ENCODE measurements at regions not wholly inside any gene's neighbourhood (a gene's known extent, or its start where the extent isn't known, plus 50 kb on each side); places are given as distances from the start of the nearest gene placed in this dataset.

DNA sequence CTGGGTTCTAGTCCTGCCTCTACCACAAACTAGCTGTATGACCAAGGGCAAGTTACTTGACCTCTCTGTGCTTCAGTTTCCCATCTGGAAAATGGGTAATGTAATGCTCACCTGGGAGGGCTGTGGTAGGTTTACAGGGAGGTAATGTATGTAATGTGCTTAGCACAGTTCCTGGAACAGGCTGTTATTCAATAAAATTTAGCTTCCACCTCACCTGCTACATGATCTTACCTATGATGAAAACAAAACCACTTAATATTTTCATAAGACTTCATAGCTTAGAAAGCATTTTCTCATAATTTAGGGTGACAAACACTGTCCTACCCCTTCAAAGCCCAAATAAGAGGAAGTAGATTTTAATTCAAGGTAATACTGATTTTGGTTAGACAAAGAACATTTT, 530.6 kb downstream of the FUT8 start:
- DNase-seq (no peak), ATAC-seq (ENCODE audit: poor library complexity) (no peak)
- intact Hi-C loops (cut with DNase I): no loop called here

DNA sequence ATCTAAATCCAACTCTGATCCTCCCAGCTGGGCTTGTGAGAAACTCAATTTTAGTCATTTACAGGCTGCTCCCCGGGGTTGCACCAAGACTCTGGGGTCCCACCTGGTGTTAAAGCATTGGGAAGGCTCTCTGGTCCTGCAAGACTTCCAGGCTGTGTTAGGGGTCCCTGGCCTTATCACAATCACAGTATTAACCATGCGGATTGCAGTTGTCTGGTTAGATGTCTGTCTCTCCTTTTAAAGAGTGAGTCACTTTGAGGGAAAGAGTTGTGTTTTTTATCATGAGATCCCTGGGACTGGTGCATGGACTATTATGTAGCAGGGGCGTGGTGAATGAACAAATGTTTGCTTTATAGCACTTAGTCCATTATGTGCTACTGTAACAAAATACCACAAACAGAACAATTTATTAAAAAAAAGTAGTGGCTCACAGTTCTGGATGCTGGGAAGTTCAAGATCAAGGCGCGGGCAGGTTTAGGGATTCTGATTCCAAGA, 531.4 kb downstream of the FUT8 start:
- DNase-seq: no peak
- ATAC-seq (ENCODE audit: poor library complexity): no peak
- intact Hi-C loops (cut with DNase I): no loop called here

DNA sequence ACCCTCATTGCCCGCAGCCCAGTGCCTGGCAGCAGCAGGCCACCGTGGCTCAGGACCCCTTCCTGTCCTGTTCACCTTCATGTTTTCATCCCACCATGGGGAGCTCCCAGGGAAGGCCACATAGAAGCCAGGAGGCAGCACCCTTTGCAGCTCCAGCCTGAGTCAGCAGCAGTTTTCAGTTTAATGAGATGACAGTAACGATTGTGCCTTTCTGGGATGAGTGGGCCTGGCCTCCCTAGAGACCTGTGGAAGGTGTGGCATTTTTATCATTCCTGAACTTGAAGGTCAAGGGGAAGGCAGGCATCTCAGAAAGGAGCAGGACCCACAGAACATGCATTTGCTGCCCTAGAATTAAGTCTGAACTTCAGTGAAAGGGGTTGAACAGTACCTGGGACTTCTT, 532.8 kb downstream of the FUT8 start:
- no peak for DNase-seq
- intact Hi-C loops (cut with DNase I): no loop called here
- ATAC-seq (ENCODE audit: poor library complexity): no peak

DNA sequence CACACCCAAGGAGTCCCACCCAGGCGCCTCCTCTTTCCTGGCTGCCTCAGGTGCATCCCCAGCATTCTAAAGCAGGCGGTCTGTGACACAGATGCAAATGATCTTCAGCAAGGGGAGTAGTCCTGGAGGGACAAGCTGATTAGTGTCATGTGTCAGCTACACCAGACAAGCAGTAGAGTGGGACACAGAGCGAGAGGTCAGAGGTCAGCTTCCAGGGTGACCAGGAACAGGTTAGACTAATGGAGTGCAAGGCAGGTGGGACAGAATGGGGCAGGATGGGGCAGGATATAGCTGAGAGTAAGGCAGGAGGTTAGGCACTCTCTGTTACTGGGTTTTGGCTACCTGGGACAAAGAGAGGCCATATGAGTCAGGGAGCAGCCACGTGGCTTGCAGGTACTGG, 534.0 kb downstream of the FUT8 start:
- intact Hi-C loops (cut with DNase I): no loop called here
- no peak for ATAC-seq (ENCODE audit: poor library complexity)

DNA sequence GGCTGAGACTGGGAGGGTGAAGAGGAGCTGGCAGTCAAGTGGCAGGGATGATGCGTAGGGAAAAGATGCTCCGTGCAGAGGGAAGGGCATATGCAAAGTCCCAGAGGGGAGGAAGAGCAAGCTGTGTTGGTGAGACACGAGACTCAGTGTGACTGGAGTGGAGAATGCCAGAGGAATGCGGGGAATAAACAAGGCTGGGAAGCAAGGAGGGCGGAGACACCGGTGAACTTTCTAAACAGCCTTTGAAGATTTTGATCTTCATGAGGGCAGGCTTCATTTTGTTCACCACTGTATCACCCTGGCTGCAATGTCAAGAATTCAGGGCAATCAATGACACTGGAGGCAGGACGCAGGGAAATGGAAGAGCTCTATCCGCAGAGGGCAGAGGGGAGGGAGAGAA, 535.8 kb downstream of the FUT8 start:
- ATAC-seq (ENCODE audit: poor library complexity) (no peak), DNase-seq (no peak)
- intact Hi-C loops (cut with DNase I): no loop called here

More for the DNA sequence above, 534.0 kb downstream of the FUT8 start:
- DNase-seq: no peak

DNA sequence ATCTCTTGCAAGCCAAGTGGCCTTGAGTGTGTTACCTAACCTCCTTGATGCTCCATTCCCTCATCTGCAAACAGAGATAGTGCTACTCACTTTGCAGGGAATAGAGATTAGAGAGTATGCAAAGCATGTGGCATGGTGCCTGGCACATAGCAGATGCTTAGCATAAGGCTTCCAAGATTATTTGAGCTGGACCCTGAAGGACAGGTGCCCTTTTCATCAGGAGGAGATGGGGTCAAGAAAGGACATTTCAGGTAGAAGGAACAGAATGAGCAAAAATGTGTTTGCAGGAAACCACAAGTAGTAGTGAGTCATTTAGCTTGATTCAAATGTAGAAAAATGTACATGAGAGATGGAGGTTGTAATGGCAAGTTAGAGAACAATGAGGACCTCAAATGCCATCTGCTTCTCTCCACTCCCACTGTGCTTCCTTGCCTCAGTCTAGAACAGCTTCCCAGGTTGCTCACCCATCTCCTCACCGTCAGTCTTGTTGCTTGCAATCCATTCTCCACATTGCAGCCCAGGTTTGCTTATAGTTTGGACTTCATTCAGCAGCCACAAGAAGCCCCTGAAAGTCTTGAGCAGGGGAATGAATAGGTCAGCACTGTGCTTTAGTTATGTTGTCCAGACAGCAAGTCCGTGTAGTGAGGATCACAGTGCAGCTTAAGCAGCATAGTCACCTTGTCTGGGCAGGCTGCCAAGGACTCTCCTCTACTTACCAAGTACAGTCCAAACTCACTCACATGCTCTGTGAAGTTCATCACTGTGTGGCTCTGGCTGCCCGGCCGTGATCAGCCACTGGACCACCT, 536.3 kb upstream of the CCDC196 start:
- peak; percentile 61 for DNase-seq
- intact Hi-C loops (cut with DNase I): loop anchor here (10.0 kb wide), 2 partner anchors 535 to 785 kb away; partner anchors contain the start of gene FUT8
- ATAC-seq (ENCODE audit: poor library complexity): peak; percentile 79

DNA sequence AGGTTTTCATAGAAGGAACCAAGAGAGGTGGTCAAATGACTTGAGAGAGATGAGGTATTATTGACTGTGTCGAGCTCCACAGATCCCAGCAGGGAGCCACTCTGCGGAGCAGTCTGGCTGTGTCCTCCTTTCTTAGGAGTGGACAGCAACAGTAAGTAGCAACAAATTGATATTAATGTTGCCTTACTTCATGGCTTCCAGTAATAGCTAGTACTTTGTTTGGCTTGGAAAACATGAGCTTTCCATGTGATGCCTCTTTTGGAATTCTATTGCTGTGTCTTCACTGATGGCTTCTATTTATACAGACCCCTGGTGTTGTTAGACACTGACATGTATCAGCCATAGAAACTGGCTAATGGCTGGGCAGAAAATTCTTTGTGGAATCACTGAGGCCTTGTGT, 531.2 kb upstream of the CCDC196 start:
- ATAC-seq (ENCODE audit: poor library complexity) (no peak), DNase-seq (no peak)
- intact Hi-C loops (cut with DNase I): loop anchor here (10.0 kb wide), 2 partner anchors 540 to 790 kb away; partner anchors contain the start of gene FUT8

DNA sequence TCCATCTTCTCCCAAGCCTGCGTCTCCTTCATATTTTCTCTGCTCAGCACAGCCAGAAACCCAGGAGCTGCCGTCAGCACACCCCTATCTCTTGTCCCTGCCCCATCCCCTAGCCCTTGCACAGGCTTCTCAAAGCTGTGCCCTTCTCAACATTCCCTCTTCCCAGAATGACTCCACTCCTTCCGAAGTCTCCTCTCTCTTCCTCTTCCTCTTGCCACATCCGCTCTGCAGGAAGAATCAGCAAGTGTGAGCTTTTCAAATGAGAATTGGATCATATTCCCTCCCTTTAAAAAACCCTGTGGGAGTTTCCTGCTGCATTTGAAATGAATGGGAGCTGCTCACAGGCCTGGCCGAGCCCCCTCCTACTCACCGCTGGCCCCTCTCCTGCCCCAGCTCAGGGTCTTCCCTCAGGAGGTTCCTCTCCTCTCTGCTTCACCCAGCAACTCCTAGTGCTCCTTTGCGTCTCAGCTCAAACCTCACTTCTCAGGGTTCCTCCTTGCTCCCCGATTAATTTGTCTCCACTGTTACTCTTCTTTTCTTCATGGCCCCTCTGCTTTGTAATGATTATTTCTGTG, 528.5 kb upstream of the CCDC196 start:
- intact Hi-C loops (cut with DNase I): loop anchor here (10.0 kb wide), 2 partner anchors 543 to 793 kb away; partner anchors contain the start of gene FUT8
- no peak for ATAC-seq (ENCODE audit: poor library complexity)
- no peak for DNase-seq

DNA sequence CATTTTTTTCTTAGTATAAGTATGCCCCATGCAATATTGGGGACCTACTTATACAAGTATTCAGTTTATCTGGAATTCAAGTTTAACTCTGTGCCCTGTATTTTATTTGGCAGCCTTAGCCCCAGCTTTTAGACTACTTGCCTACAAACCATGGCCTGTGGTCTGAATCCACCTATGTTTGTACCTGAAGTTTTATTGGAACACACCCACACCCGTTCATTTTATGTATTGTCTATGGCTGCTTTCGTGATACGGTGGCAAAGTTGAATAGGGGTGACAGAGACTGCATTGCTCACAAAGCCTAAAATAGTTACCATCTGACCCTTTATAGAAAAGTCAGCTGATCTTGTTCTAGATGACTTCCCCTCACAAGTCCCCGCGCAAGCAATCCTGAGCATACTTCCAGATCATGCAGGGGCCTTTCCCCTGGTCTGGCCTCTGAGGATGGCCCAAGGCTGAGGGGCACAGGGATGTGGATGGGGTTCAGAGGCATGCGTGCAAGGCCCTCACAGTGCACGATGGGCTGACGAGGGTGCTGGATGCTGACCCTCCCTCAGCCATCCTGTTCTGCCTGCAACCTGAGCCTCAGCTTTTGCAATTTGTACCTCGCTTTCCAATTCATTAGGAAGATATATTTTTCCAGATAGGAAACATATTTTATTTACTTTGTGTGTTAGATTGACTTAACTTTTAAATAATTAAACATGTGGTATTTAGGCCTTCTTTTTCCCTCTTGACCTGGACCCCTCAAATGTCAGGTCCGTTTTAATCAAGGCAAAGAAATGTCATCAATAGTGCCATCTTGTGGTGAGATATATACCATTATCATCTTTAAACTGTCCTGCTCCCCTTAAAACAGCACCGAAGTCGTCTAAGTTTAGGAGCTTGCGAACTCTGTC, 527.3 kb upstream of the CCDC196 start:
- no peak for DNase-seq
- intact Hi-C loops (cut with DNase I): loop anchor here (10.0 kb wide), 2 partner anchors 544 to 794 kb away; partner anchors contain the start of gene FUT8
- ATAC-seq (ENCODE audit: poor library complexity): peak; percentile 69

DNA sequence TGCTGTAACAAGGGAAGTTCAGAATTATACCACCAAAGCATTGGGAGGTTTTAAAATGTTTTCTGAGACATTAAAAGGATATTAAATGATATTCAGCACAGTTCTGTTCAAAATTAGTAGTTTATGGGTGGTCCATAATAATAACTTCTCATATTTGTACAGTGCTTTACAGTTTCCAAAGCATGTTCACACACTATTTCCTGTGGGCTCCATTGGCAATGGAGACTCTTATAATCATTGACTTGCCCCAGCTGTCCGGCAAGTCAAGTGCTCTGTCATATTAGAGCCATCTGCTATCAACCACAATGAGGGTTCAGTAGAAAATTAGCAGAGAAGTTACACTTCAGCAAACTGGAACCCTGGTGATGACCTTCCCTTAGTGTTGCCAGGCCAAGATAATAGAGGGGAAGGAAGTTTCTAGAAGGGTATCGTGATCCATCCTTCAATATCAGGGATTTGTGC, 526.6 kb upstream of the CCDC196 start:
- intact Hi-C loops (cut with DNase I): loop anchor here (10.0 kb wide), 3 partner anchors 115 to 795 kb away; partner anchors contain the start of gene FUT8
- no peak for ATAC-seq (ENCODE audit: poor library complexity)
- DNase-seq: no peak

DNA sequence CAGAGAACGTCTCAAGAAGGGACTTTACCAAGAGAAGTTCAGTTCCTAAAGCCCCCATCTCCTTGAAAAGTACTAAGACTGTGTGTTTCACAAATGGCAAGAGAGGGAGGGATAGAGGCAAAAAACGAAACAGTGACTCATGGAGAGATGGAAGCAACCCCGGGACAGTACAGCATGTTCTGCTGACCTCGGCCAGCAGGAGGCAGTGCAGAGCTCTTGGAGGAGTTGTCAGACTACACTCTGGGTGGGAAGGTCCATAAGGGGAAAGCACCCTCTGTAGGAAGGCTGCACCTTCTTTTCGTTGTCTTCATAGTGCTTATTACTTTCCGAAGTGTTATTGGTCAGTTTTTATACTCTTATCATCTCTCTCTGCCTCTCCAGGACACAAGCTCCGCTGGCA, 525.2 kb upstream of the CCDC196 start:
- ATAC-seq (ENCODE audit: poor library complexity) (peak; percentile 57), DNase-seq (peak; percentile 62)
- intact Hi-C loops (cut with DNase I): loop anchor here (10.0 kb wide), 1 partner anchor 114 kb away; no protein-coding TSS in a partner anchor

DNA sequence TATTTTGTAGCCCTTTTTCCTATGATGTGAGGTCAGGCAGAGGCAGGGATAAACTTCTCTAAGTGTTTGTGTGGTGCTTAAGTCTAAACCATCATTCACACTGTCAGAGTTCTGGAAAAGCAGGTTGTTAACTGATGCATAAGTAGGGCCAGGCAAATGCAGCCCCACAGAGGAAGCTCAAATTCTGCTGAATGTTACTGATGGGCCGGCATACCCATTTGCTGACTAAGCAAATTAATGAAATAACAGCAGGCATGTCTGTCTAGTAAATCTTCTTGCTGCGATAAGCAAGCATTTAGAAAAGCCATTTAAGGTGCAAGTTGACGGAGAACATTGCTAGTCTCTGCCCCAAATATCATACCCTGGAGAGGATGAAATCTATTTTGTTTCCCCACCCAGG, 523.2 kb upstream of the CCDC196 start:
- intact Hi-C loops (cut with DNase I): loop anchor here (10.0 kb wide), 1 partner anchor 112 kb away; no protein-coding TSS in a partner anchor
- no peak for DNase-seq
- ATAC-seq (ENCODE audit: poor library complexity): no peak

DNA sequence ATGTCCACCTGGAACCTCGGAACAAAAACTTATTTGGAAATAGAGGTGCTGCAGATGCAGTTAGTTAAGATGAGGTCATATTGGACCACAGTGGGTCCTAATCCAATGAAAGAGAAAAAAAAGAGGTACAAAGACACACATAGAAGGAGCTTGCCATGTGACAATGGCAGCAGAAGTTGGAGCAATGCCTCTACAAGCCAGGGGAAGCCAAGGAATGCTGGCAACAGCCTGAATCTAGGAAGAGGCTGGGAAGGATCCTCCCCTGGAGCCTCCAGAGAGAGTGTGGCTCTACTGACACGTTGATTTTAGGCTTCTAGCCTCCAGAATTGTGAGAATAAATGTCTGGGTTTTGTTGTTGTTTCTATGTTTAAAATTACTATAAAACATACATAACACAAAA, 521.8 kb upstream of the CCDC196 start:
- intact Hi-C loops (cut with DNase I): loop anchor here (10.0 kb wide), 1 partner anchor 110 kb away; no protein-coding TSS in a partner anchor
- DNase-seq (no peak), ATAC-seq (ENCODE audit: poor library complexity) (no peak)

DNA sequence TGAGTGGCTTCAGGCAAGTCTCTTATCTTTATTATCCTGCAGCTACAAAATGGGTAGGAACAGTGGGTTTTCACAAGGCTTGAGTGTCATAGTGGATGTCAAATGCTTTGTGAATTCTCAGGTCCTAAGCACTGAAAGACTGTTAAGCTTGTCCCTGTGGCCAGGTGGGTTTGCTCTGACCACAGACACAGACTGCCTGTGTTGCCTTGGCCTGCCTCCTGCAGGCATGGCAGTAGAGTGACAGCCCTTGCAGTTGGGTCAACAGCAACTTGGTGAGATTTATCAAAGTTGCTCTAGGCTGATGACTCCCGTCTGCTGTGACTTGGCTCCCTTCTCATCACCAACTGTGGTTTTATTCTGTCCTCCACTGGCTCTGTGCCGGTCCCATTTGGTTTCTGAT, 520.0 kb upstream of the CCDC196 start:
- DNase-seq: no peak
- intact Hi-C loops (cut with DNase I): loop anchor here (10.0 kb wide), 1 partner anchor 109 kb away; no protein-coding TSS in a partner anchor

DNA sequence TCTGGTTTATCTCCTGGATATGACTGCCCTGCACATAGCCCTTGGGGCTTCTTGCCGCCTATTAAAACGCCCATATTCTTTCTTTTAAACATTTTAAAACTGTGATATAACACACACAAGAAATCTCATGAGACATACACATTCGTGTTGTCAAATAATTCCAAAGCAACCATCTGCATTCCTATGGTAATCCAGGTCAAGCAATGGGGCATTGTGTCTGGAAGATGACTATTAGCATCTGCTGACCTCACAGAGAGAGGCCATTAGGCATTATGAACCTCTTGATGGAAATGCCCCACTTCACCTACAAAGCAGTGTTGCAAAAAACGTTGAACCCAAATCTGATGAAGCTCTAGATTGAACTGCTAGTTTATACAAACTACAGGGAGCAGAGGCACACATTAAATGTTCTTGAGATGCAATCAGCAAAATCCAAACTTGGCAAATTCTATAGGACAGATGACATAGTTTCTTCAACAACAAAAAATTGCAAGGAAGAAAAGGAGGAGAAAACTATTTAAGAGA, 513.8 kb upstream of the CCDC196 start:
- DNase-seq (no peak), ATAC-seq (ENCODE audit: poor library complexity) (no peak)
- intact Hi-C loops (cut with DNase I): no loop called here

More for the DNA sequence above, 520.0 kb upstream of the CCDC196 start:
- no peak for ATAC-seq (ENCODE audit: poor library complexity)

DNA sequence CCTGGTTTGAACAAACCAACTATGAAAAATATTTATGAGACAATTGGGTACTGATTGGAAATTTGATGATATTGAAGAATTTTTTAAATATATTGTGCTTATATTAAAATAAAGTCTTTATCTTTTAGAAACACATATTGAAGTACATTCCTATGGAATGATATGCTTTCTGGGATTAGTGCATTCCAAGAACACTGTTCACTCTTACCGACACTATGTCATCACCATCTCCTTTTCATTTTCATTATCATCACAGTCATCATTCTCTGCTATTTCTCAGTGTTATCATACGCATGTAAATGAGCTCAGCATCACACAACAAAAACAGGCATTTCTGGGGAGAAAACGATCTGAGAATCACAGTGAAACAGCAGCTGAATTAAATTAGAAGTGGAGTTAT, 513.3 kb upstream of the CCDC196 start:
- no peak for ATAC-seq (ENCODE audit: poor library complexity)
- intact Hi-C loops (cut with DNase I): no loop called here
- no peak for DNase-seq

DNA sequence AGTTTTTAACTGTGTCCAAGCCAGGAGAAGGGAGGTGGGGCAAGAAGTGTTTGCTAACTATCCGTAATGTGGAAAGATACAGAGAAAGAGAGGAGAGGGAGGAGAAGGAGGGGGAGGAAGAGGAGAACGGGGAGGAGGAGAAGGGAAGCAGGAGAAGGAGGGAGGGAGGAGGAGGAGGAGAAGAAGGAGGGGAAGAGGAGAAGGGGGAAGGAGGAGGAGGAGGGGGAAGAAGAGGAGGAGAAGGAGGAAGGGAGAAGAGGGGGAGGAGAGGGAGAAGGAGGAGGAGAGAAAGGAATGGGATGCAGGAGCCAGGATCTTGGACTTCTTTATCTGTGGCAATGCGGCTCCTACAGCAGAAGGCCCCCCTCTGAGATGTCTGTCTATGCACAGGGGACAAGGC, 510.3 kb upstream of the CCDC196 start:
- DNase-seq: no peak
- no peak for ATAC-seq (ENCODE audit: poor library complexity)
- intact Hi-C loops (cut with DNase I): no loop called here

DNA sequence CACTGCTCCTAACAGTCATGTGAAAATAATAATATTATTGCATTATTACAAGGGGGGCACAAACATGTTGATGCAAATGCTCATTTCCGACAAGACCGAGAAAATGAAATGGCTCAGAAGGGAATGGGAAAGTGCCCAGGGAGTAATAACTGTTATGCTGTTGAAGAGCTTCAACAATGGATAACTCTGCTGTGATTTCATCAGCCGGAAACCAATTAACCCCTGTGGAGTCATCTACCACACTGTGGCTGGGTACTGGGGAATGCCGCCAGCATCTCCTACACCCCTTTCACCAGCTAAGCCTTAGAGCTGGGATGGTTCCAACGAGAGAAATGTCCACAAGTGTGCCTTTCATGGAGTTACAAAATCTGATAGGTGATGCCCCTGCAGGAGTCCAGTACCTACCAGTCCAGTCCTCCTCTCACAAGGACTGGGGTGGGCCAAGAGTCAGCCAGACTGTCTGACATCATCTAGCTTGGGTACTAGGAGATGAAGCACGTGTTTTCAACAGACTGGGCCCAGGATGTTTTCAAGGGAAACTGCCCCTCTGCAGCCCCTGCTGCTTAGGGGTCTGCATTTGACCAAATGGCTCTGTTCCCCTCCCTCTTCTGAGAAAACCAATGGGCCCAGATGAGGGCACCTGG, 509.3 kb upstream of the CCDC196 start:
- no peak for ATAC-seq (ENCODE audit: poor library complexity)
- no peak for DNase-seq
- intact Hi-C loops (cut with DNase I): no loop called here

All from Right ventricle myocardium superior (tissue), 1 donor.